NCI-H2029 treated with DMSO at 0.1 percent for 48 hours (cell line): ENCODE measurements at regions not wholly inside any gene's neighbourhood (a gene's known extent, or its start where the extent isn't known, plus 50 kb on each side); places are given as distances from the start of the nearest gene placed in this dataset.
"Not testable (repeated sequence)": the region's sequence is repeated elsewhere in the genome, so short reads cannot be mapped to it uniquely, and the experiment has no call there.

ENCODE experiments used
- DNase-seq: peaks from one replicate; lab custom pipeline; 2025; lab: John Stamatoyannopoulos, UW

DNA sequence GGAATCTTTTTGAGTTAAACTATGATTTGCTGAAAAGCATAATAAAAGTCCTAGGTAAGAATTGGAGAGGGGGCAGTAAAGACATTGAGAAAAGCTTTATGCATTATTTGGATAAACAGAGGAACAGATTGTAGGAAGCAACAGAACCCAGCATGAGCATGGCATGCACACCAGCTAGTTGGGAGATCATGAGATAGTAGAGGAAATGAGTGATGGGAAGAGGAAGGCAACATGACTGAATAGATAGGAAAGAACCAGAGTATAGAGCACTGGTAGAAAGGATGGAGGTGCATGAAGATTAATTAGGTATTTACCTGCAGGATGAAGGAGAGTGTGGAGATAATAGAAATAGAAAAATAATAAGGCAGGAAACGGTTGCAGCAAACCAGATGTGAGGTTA, 248.5 kb upstream of the LMO3 start:
- no peak for DNase-seq

DNA sequence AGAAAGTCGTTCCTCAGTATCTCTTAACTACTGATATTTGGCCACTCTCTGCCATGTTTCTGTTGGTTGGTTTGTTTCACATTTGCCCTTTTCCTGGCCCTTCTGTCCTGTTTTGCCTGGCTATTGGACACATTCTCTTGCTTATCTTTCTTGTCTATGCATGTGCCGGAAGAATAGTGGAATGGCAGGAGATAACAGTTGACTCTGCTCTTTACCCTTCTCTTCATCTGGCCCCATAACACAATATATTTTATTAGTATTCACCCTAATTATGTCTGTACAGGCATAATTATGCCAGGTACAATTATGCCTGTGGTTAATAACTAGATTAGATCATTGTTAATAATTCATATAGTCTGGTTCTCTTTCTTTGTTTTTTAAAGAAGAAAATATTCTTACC, 243.5 kb upstream of the LMO3 start:
- DNase-seq: no peak

DNA sequence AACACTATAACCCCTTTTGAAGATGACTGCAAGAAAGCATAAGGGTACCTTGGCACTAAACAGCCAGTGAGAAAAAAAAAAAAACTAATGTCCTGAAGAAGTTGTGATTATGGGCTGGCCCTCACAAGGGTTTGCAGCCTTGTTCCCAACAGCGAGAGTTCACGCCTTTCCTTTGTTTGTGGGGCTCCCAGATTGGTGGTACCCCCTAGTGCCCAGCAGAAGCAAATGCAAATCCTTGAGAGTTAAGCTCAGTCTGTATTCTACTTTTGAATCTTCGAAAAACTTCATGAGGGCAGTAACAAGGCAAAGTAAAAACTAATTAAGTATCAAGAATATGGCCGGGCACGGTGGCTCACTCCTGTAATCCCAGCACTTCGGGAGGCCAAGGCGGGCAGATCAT, 238.9 kb upstream of the LMO3 start:
- no peak for DNase-seq

DNA sequence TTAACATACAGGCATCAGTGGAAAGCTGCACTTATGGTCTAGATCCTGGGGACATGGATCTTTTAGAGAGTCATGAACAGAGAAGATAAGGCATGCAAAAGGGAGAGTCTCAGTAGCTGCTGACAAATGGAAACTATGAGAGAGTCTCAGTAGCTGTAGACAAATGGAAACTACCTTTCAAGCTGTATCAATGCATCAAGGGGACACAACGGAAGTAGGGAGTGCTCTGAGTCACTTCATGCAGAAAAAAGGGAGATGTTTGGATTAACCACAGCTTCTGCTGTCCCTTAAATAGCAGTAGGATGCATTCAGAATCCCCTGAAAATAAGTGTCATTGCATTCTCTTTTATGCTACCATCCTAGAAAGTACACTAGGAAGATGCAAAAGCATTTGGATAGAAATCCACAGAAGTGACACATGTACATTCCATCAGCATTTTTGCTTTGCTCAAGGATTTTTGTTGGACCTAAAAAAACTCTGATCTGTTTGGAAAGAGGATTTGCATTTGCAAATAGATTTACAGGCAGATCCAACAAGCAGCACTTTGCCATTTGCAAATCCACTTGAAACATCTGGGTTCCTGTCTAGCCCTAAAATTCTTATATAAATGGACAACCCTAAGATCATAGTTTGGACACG, 227.5 kb upstream of the LMO3 start:
- DNase-seq: no peak

DNA sequence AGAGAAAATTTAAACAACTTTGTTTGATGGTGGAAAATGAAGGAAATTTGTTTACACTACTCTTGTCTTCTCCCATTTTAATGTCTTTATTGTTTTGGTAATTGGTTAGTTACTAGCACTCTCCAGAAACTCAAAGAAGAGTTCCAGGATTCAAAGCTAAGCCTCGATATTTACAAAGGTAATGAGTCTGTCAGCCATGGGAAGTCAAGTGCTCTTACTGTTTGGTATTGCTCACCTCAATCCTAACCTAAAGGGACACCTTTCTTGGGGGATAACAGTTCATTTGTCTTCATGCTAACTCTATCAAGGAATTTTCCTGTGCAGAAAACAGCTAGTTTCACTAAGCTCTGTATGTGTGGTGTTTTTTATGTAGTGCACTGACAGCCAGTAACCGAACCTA, 222.9 kb upstream of the LMO3 start:
- DNase-seq: no peak

DNA sequence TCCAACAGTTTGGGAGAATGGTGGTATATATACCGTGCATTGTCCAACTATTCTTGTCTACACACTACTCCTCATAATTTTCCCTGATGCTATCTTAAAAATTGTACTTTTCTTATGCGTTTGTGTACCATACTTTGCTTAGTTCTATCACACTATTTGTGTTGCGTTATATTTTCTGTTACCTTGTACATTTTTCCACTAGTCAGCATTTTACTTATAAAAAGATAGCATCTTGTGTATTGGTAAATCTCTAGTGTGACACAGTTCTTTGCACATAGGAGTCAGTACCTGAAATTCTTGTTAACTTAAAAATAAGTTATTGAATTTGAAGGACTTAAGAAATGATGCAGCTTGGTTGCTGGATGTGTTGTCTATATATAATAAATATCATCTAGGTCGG, 201.8 kb upstream of the LMO3 start:
- no peak for DNase-seq

DNA sequence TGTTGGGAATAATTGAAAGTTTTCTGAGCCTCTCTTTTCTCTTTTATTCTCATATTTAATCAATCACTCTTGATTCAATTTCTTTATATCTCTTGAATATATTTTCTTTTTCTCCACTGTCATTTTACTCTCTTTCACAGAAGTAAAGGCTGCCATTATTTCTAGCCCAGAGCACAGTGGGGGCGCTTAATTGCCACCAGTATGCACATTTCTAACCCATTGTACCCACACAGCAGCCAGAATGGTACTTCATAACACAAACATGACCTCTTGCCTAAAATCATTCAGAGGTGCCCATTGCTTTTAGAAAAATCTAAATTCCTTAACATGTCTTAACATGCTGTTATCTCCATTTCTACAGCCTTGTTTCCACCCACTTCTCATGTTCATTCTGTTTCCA, 190.2 kb upstream of the LMO3 start:
- no peak for DNase-seq

DNA sequence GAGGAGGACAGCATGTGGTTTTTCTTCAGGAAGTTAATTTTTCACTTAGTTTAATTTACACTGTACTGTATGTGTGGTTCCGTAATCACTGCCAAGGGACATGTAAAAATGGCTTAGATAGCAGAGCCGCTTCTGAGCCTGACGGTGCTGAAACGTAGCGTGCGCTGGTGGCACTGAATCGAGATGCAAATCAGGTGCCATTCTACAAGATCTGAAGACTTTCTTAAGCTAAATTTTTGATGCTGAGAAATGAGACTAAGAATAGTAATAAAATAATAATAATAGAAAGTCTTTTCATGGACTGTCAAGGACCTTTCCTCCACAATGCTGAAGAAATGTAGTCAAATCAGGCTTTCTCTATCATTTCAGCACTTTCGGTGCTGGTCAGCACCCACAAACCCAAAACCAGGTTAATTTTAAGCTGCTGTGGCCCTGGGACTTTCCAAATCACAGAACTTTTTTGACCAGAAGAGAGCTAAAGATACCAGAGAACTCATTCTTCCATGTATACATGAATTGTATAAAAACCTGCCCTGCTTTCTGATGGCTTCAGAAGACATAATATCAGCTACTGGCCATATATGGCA, 183.3 kb upstream of the LMO3 start:
- DNase-seq: no peak

DNA sequence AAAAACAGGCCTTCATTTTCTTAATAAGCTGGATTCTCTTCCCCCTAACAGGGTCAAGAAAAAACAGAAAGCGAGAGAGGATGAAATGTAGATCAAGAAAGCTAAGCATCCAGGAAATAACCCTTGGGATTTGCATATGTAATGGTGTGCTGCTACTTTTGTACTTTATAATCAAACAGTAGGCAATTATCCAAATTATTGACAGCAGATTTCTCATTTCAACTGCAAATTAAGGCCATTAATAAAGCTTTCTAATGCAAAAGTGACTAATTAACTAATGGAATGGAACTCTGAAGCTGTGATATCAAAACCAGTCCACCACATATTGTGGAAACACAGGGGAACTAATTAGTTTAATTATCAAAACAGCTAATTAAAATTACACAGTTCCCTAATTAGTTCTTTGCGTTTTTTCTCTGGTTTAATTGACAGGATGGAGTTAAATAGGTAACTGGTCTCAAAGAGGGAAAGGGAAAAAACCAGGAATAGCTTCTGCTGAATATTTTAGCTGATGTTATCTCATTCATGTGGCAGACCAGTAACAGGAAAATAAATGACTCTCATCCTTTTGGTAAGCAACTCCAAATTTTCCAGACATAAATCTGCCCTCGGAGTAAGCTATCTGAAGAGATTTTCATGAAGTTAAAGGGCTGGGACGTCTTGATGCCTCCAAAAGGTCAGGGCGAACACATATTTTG, 182.7 kb upstream of the LMO3 start:
- no peak for DNase-seq

DNA sequence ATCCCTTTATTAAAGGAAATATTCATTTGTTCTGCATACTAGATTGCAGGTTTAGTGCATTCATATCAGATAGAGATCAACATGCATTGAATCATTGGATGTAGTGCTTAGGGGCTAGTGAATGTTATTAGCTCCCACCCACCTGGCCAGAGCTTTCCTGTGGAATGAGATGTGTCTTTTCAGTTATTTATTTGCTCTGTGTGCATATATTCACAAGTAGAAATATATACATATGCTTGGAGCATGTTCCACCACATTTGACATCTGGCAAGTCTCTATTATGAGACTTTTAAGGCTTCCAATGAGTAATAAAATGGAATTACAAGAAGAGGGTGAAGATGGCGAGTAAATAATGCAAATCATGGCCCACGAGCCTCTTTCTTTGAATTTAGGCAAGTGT, 180.0 kb upstream of the LMO3 start:
- DNase-seq: no peak

DNA sequence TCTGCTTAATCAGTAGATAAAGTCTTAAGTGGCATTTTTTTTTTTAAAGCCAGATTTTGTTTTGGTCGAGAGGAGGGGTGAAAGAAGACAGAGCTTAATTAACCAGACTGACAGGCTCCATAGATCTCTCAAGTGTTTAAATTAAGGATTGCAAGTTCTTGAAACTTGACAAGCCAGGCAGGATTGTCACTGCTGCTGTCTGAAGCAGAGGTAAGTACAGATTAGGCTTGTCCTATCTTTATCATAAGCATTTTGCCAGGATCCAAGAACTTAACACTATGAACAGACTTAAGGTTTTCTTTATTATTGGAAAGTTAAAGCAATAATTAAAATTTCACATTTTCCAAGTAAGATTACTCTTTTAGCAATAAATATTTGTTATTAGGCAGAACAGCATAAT, 179.6 kb upstream of the LMO3 start:
- DNase-seq: no peak

DNA sequence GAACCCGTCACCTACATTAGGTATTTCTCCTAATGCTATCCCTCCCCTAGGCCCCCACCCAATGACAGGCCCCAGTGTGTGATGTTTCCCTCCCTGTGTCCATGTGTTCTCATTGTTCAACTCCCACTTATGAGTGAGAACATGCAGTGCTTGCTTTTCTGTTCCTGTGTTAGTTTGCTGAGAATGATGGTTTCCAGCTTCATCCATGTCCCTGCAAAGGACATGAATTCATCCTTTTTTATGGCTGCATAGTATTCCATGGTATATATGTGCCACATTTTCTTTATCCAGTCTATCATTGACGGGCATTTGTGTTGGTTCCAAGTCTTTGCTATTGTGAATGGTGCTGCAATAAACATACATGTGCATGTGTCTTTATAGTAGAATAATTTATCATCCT, 163.2 kb upstream of the LMO3 start:
- not testable (repeated sequence) for DNase-seq

DNA sequence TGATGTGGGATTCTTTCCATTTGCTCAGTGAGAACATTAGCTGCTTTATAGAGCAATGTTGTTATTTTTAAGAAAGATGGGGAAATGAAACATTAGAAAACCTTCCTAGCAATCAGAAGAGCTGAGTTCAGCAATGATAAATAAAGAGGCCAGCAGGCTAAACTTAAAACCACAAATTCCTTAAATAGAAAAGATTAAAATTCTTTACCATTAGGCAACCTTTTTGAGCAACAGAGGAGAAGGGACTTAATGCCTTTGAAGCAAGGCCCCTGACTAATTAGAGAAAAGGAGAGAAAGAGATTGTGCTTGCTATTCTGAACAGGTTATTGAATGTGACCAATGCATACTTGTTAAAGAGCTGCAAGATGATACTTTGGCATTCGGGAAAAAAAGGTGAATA, 160.8 kb upstream of the LMO3 start:
- DNase-seq: no peak

DNA sequence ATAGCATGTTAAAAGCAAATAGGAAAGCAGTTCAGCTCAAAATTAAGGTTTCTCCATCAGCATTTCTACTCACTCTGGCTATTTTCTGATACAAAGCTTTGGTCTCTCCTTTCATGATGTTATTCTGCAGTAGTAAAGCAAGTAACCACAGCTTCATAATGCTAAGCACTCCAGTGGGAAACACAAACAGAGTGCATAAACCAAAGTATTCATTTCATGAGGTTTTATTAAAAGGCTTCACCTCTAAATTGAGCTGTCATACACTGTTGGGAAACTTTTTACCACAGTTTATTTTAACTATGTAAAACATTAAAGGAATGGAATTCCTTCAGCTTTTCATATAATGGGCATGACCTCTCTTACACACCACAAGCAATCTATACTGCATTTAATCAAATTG, 157.9 kb upstream of the LMO3 start:
- no peak for DNase-seq

DNA sequence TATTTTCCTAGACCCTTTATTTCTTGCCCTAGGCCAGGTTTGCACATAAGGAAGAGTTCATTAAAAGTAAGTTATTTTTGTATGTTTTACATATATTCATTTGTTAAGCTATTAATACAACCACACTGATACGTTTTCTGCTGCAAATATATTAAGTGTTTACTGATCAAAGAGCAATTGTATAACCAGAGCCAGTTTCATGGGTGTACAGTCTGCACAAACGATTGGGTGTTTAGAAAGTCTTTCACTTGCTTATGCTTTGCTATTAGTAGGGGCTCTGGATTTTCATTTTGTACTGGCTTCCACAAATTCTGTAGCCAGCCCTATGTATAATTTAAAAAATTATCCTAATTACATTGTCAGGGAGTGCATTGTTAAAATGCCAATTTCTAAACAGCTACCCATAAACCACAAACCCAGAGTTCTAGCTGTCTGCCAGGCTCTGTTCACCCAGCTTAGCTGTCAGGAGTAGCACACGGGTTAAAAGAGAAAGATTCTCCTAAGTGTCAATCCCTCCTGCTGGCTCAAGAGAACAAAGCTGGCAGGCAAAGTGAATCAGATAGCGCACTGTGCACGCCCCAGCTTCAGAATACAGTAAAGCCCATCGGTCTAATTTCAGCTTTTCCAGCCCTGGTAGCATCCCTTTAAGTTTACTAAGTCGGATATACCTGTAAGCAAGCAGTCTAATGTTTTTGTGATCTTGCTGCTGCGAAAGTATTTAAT, 151.0 kb upstream of the LMO3 start:
- DNase-seq: no peak

DNA sequence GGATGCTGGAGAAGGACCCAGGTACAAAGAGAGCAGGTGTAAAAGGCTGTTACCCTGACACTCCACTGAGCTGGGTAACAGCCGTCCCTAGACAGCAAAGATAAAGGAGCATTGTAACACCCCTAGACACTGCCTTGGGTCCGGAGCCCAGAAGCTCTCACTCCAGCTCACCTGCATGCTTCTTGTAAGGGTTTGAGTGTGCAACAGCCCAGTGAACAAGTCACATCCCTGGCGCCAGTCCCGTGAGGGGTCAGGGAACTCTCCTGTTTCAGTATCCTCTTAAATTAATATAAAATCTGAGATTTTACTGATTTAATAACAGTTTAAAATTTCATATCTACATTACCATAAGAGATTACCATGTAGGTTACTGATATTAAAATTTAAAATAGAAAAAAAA, 124.8 kb upstream of the LMO3 start:
- no peak for DNase-seq

DNA sequence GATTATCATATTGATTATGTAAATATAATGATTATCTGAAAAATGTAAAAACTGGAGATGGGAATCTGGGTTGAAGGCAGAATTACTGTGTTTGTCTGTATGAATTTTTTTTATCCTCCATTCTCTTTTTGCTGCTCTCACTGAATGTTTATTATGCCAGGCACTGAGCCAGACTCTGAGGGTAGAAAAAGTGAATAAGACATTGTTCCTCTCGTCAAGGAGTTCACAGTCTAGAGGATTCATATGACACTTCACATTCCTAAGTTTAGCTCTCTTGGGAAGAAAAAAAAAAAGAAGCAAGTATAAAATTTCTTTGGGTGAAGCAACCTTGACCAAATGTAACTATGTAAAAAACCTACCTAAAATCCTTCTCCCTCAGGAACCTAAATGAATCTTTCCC, 120.9 kb upstream of the LMO3 start:
- no peak for DNase-seq

DNA sequence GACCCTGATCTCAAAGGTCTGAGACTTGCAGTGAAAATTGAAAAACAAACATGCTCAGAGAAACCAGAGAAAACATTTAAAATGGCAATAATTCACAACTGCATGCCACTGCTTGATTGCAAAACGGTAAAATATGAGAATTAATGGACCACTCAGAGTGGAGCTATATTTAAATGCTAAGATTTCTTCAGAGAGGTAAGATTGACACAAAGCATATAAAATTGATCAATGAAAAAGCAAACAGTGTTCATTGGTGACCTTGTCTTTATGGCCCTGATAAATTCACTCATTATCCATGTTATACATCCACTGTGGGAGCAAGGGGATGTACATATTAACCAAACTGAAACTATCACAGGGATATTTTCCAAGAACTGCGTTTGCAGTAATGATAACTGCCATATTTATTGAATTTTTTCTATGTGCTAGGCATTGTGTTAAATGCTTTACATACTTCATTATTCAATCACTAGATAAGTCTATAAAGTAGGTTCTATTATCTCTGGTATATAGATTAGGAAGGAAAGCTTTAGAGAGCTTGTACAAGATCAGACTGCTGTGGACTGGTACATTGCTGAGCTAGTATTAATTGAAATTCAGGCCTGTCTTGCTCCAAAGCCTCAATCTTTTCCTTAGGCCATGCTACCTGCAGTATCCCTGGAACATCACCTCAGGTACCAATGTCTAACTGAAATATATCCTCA, 113.9 kb upstream of the LMO3 start:
- DNase-seq: no peak

DNA sequence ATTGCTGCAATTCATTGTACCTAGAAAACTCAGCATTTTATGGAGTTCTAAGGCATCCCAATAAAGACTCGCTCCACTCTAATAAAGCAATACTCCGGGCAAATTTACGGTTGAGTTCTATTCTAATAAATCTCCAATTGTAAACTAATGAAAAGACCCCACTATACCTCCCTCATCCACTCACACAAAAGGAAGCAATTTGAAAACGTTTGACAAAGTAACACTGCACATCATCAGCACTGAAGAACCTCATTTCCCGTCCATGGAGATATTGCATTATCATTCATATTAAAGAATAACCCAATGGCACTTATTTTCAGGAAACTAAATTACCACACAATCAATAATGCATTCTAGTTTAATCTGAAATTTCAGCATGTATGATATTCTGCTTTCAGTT, 111.0 kb upstream of the LMO3 start:
- no peak for DNase-seq

DNA sequence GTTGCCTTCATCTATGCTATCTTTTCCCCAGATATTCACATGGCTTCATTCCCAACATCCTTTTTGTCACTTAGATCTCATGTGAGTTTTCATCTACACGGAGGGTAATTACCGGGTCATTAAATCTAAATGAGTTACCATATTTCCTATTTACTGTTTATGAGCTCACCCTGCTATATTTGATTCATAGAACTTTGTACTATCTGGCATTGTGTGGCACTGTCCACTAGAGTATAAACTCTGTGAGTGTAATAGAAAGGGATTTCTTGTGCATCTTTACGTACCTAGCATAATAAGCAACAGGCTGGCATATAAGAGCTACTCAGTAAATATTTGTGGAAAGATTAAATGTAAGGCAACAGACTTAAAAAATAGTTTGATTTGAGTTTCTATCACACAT, 86.1 kb upstream of the LMO3 start:
- DNase-seq: no peak

DNA sequence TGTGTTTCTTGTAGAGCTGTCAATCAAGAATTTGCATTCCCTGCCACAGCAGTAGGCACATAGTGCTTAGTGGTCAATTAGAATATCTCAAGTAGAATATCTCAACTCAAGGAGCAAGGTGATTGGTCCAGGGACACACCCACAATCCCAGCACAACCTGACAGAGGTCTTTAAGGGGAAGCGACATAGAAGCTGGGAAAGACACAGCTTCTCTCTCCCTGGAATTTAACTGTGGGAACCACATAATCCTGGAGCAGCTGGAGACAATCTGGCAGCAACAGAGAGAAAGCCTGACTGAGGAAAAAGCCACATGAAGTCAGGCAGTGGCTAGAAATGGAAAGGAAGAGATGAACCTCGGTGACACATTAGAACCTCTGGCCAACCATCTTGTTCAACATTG, 85.7 kb upstream of the LMO3 start:
- no peak for DNase-seq

DNA sequence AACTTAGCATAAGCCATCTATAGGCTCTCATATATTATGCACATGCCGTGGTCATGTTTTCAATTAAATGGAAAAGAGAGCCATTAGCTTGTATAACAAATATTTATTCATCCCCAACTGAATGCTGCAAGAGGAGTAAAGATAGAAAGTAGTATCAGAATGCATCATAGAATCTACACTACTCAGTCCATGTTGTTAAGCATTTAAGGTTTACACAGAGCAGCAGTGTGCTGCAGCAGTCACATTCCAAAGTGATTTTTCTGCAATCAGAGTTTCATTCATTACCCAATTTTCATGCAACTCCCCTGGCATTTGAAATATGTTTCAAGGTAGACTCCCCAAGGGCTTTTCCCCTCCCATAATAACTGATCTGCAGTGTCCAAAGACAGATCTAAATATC, 82.2 kb upstream of the LMO3 start:
- DNase-seq: no peak

DNA sequence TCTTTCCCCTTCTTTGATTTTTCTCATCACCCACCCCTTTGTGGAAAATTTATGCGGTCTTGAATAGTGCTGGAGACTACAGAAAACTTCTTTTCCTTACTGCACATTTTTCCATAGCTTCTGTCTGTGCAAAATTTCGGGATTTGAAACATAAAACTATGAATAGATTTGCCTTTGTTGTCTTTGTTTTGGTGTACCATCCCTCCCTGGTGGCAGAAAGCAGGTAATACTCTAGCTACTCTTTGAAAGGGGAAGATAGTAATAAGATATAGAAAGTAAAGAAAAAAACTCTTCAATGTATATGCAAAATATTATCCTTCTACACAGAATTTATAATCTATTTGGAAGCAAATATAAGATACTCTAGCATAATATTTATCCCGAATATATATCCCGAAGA, 79.1 kb upstream of the LMO3 start:
- DNase-seq: no peak
